ENCODE measurements at regions not wholly inside any gene's neighbourhood (a gene's known extent, or its start where the extent isn't known, plus 50 kb on each side); places are given as distances from the start of the nearest gene placed in this dataset.

DNA sequence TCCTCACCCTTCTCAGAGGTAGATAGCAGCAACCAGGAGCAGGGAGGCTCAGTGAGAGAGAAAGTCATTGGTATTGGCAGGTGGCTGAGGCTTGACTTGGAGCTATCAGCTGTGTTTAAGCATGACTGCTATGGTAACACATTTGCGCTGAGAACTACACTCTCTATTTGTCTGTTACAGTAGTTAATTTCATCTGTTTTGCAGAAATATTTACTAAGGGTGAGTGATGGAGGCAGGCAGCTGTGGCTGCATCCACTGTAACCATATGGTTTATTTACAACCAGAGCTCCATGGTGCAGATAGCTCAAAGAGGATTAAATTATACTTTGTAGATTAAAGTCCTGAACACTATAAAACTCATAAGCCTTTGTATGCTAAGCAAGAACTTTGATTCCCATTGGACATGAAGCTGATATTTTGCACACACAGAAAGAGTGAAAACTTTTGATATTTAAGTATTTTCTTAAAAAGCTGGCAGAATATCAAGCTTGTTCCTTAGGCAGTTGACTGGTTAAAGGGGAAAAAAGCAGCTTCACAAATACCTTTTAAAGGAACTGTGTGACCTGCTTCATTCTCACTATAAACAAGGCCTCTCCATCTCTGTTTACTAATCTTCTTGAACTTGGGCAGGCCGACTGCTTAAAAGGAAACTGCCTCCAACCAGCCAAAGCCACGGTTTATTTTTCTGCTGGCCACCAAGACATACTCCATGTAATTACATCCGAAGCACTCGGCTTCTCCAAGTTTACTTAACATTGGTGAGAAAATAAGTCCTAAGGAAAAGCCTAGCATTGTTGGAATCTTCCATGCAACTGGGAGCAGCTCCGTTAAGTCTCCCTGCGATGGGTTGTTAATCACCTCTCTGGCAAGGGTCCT is 299.8 kb upstream of the ZFHX3 start:
- no peak for TF ChIP-seq POLR2A (IDR thresholded peaks at IDR 0.05)
- no peak for TF ChIP-seq CTCF (IDR thresholded peaks at IDR 0.05)

All from vagina (tissue), 2 donors.